A549 (cell line): ENCODE measurements at regions not wholly inside any gene's neighbourhood (a gene's known extent, or its start where the extent isn't known, plus 50 kb on each side); places are given as distances from the start of the nearest gene placed in this dataset.

Source experiments
- BHLHE40 ChIP-seq: IDR thresholded peaks from 2 replicates; pipeline ENCODE4 v1.6.1; 2012; ENCODE audit warnings: low read depth, low read length, inconsistent platforms
- EP300 ChIP-seq, 2 experiments: fragments of >200 bp; sonication (Bioruptor Twin); formaldehyde crosslinking; IDR thresholded peaks; 2 replicates in 1 of 2; 3 replicates in 1 of 2; pipeline ENCODE4 v1.6.1; 2016 to 2017
- HDAC2 ChIP-seq: fragments of 200-600 bp; sonication (generic); IDR thresholded peaks from 2 replicates; pipeline ENCODE4 v1.6.1; 2016
- JUNB ChIP-seq: fragments of >200 bp; sonication (Bioruptor Twin); formaldehyde crosslinking; IDR thresholded peaks from 2 replicates; pipeline ENCODE4 v1.6.1; 2016
- MAFK ChIP-seq: fragments of 450-650 bp; IDR thresholded peaks from 2 replicates; pipeline ENCODE4 v1.6.1; 2014; ENCODE audit not compliant: partially characterized antibody
- MAX ChIP-seq: IDR thresholded peaks from 2 replicates; pipeline ENCODE4 v1.6.1; 2012
- MAZ ChIP-seq: fragments of 150-350 bp; IDR thresholded peaks from 2 replicates; pipeline ENCODE4 v1.6.1; 2014; ENCODE audit warnings: antibody characterized with exemption, low read depth, low read length, borderline replicate concordance
- POLR2AphosphoS2 ChIP-seq: conservative IDR thresholded peaks from 2 replicates; pipeline ENCODE4 v1.6.1; 2012; ENCODE audit warnings: low read length, improper control_type of control experiment, inconsistent platforms
- SMC3 ChIP-seq: fragments of >200 bp; sonication (Bioruptor Twin); formaldehyde crosslinking; IDR thresholded peaks from 3 replicates; pipeline ENCODE4 v1.6.1; 2018; ENCODE audit warnings: inconsistent platforms
- SREBF2 ChIP-seq: fragments of 450-650 bp; IDR thresholded peaks from 2 replicates; pipeline ENCODE4 v1.6.1; 2014; ENCODE audit warnings: mild to moderate bottlenecking, moderate library complexity
- ZSCAN20 ChIP-seq: fragments of 250-450 bp; sonication (Bioruptor Pico); IDR thresholded peaks from 2 replicates; pipeline ENCODE4 v1.8.0; 2022; ENCODE audit warnings: mild to moderate bottlenecking, moderate library complexity
- TF ChIP-seq, protein P1 (sequence below): fragments of >200 bp; sonication (Bioruptor Twin); formaldehyde crosslinking; IDR thresholded peaks from 3 replicates; pipeline ENCODE4 v1.5.1; 2016
- TF ChIP-seq, protein P2 (sequence below): IDR thresholded peaks from 2 replicates; pipeline ENCODE4 v1.6.1; 2012

DNA sequence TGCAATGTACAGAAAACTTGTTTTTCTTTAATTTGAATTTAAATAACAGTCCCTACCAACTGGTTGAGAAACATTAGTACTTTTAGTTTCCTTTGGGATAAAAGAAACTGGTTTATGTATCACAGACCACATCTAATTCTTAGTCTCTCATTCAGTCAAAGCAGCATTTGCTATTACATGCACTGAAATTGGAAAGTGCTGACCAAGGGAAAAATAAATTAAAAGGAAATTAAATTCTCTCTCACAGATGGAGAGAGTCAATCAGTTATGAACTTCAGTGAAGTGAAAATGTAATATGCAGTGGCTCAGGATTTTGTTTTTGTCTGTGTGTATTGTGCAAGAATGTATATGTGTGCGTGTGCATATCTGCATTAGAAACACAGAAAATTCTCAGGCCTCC is 121.7 kb downstream of the TUSC1 start:
- TF ChIP-seq, protein P1, sequence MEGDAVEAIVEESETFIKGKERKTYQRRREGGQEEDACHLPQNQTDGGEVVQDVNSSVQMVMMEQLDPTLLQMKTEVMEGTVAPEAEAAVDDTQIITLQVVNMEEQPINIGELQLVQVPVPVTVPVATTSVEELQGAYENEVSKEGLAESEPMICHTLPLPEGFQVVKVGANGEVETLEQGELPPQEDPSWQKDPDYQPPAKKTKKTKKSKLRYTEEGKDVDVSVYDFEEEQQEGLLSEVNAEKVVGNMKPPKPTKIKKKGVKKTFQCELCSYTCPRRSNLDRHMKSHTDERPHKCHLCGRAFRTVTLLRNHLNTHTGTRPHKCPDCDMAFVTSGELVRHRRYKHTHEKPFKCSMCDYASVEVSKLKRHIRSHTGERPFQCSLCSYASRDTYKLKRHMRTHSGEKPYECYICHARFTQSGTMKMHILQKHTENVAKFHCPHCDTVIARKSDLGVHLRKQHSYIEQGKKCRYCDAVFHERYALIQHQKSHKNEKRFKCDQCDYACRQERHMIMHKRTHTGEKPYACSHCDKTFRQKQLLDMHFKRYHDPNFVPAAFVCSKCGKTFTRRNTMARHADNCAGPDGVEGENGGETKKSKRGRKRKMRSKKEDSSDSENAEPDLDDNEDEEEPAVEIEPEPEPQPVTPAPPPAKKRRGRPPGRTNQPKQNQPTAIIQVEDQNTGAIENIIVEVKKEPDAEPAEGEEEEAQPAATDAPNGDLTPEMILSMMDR: no peak
- TF ChIP-seq ZSCAN20 (CRISPR knock-in tag) (no peak), MAX (no peak), BHLHE40 (no peak), MAFK (peak; percentile 87), POLR2AphosphoS2 (no peak), EP300 (IDR thresholded peaks at IDR 0.05) (no peak), SREBF2 (no peak), JUNB (no peak), HDAC2 (no peak), MAZ (no peak), SMC3 (no peak)
- TF ChIP-seq, protein P2, sequence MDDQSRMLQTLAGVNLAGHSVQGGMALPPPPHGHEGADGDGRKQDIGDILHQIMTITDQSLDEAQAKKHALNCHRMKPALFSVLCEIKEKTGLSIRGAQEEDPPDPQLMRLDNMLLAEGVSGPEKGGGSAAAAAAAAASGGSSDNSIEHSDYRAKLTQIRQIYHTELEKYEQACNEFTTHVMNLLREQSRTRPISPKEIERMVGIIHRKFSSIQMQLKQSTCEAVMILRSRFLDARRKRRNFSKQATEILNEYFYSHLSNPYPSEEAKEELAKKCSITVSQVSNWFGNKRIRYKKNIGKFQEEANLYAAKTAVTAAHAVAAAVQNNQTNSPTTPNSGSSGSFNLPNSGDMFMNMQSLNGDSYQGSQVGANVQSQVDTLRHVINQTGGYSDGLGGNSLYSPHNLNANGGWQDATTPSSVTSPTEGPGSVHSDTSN: no peak
